H1 (cell line): ENCODE measurements at regions not wholly inside any gene's neighbourhood (a gene's known extent, or its start where the extent isn't known, plus 50 kb on each side); places are given as distances from the start of the nearest gene placed in this dataset.

Source experiments
- BRCA1 ChIP-seq: IDR thresholded peaks from 2 replicates; pipeline ENCODE4 v1.6.1; 2012; ENCODE audit warnings: low read depth, low read length, improper control_type of control experiment
- GABPA ChIP-seq: IDR thresholded peaks from 2 replicates; pipeline ENCODE4 v1.6.1; 2011; ENCODE audit warnings: mild to moderate bottlenecking, low read length, moderate library complexity, borderline replicate concordance; ENCODE audit not compliant: insufficient read depth
- JUND ChIP-seq: IDR thresholded peaks from 2 replicates; pipeline ENCODE4 v1.6.1; 2011; ENCODE audit warnings: mild to moderate bottlenecking, improper control_type of control experiment, low read length
- RBBP5 ChIP-seq: IDR thresholded peaks from 2 replicates; pipeline ENCODE4 v1.7.1; 2012; ENCODE audit warnings: low read depth, mild to moderate bottlenecking, inconsistent platforms, low read length, moderate library complexity, borderline replicate concordance
- RNF2 ChIP-seq: fragments of 200-900, 300-1000 bp; sonication (generic); IDR thresholded peaks from 2 replicates; pipeline ENCODE4 v1.7.1; 2016; ENCODE audit warnings: borderline replicate concordance, low read depth, mild to moderate bottlenecking, antibody characterized with exemption, low read length; ENCODE audit not compliant: poor library complexity, severe bottlenecking; ENCODE audit errors: missing control alignments
- SAP30 ChIP-seq: fragments of 300-600 bp; sonication (generic); IDR thresholded peaks from 2 replicates; pipeline ENCODE4 v1.7.1; 2012; ENCODE audit warnings: low read length, moderate library complexity, mild to moderate bottlenecking, inconsistent platforms; ENCODE audit not compliant: insufficient read depth, insufficient replicate concordance
- ZNF274 ChIP-seq: IDR thresholded peaks from 2 replicates; pipeline ENCODE4 v1.7.0; 2012; ENCODE audit warnings: low read length, borderline replicate concordance; ENCODE audit errors: extremely low read depth
- TF ChIP-seq, protein P1 (sequence below): fragments of 300-600 bp; sonication (generic); IDR thresholded peaks from 2 replicates; pipeline ENCODE4 v1.7.1; 2012; ENCODE audit warnings: low read length, moderate library complexity, mild to moderate bottlenecking, inconsistent platforms; ENCODE audit not compliant: insufficient replicate concordance

- TF ChIP-seq, protein P1, sequence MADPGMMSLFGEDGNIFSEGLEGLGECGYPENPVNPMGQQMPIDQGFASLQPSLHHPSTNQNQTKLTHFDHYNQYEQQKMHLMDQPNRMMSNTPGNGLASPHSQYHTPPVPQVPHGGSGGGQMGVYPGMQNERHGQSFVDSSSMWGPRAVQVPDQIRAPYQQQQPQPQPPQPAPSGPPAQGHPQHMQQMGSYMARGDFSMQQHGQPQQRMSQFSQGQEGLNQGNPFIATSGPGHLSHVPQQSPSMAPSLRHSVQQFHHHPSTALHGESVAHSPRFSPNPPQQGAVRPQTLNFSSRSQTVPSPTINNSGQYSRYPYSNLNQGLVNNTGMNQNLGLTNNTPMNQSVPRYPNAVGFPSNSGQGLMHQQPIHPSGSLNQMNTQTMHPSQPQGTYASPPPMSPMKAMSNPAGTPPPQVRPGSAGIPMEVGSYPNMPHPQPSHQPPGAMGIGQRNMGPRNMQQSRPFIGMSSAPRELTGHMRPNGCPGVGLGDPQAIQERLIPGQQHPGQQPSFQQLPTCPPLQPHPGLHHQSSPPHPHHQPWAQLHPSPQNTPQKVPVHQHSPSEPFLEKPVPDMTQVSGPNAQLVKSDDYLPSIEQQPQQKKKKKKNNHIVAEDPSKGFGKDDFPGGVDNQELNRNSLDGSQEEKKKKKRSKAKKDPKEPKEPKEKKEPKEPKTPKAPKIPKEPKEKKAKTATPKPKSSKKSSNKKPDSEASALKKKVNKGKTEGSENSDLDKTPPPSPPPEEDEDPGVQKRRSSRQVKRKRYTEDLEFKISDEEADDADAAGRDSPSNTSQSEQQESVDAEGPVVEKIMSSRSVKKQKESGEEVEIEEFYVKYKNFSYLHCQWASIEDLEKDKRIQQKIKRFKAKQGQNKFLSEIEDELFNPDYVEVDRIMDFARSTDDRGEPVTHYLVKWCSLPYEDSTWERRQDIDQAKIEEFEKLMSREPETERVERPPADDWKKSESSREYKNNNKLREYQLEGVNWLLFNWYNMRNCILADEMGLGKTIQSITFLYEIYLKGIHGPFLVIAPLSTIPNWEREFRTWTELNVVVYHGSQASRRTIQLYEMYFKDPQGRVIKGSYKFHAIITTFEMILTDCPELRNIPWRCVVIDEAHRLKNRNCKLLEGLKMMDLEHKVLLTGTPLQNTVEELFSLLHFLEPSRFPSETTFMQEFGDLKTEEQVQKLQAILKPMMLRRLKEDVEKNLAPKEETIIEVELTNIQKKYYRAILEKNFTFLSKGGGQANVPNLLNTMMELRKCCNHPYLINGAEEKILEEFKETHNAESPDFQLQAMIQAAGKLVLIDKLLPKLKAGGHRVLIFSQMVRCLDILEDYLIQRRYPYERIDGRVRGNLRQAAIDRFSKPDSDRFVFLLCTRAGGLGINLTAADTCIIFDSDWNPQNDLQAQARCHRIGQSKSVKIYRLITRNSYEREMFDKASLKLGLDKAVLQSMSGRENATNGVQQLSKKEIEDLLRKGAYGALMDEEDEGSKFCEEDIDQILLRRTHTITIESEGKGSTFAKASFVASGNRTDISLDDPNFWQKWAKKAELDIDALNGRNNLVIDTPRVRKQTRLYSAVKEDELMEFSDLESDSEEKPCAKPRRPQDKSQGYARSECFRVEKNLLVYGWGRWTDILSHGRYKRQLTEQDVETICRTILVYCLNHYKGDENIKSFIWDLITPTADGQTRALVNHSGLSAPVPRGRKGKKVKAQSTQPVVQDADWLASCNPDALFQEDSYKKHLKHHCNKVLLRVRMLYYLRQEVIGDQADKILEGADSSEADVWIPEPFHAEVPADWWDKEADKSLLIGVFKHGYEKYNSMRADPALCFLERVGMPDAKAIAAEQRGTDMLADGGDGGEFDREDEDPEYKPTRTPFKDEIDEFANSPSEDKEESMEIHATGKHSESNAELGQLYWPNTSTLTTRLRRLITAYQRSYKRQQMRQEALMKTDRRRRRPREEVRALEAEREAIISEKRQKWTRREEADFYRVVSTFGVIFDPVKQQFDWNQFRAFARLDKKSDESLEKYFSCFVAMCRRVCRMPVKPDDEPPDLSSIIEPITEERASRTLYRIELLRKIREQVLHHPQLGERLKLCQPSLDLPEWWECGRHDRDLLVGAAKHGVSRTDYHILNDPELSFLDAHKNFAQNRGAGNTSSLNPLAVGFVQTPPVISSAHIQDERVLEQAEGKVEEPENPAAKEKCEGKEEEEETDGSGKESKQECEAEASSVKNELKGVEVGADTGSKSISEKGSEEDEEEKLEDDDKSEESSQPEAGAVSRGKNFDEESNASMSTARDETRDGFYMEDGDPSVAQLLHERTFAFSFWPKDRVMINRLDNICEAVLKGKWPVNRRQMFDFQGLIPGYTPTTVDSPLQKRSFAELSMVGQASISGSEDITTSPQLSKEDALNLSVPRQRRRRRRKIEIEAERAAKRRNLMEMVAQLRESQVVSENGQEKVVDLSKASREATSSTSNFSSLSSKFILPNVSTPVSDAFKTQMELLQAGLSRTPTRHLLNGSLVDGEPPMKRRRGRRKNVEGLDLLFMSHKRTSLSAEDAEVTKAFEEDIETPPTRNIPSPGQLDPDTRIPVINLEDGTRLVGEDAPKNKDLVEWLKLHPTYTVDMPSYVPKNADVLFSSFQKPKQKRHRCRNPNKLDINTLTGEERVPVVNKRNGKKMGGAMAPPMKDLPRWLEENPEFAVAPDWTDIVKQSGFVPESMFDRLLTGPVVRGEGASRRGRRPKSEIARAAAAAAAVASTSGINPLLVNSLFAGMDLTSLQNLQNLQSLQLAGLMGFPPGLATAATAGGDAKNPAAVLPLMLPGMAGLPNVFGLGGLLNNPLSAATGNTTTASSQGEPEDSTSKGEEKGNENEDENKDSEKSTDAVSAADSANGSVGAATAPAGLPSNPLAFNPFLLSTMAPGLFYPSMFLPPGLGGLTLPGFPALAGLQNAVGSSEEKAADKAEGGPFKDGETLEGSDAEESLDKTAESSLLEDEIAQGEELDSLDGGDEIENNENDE, result no peak
- no peak for TF ChIP-seq RBBP5
- no peak for TF ChIP-seq JUND
- TF ChIP-seq RNF2, result no peak
- no peak for TF ChIP-seq BRCA1
- TF ChIP-seq ZNF274, result no peak
- TF ChIP-seq GABPA, result no peak
- no peak for TF ChIP-seq SAP30
These were observed 215.9 kb downstream of the CRPPA start (continued) for GRCh38 chr7:16205466-16205865.
